ENCODE measurements at regions not wholly inside any gene's neighbourhood (a gene's known extent, or its start where the extent isn't known, plus 50 kb on each side); places are given as distances from the start of the nearest gene placed in this dataset.

- H3K4ac ChIP-seq (ENCODE audit: low read depth, low read length), result no peak overlapping the region
- no peaks in the 10 kb centered on the region for H3K79me1 ChIP-seq (ENCODE audit: low read length)
- no peak overlapping the region for H2BK12ac ChIP-seq (ENCODE audit: low read length)
- H3K9ac ChIP-seq (ENCODE audit: low read length), result no peak overlapping the region
- no peak overlapping the region for H4K12ac ChIP-seq (ENCODE audit: low read depth, low read length)
- H2AFZ ChIP-seq (ENCODE audit: insufficient read depth, low read length, poor library complexity), result no peak overlapping the region
- H2BK120ac ChIP-seq (ENCODE audit: insufficient read depth, low read length, poor library complexity), result no peak overlapping the region
- H3K18ac ChIP-seq (ENCODE audit: low read length), result no peak overlapping the region
- peaks cover 10% of the 10 kb centered on the region for H3K27me3 ChIP-seq (ENCODE audit: insufficient read depth, low read length)
- peaks cover 6% of the 10 kb centered on the region for H3K9me3 ChIP-seq (ENCODE audit: insufficient read depth, low read depth, low read length)
- no peak overlapping the region for H3K14ac ChIP-seq (ENCODE audit: low read length)
- H3K36me3 ChIP-seq (ENCODE audit: control insufficient read depth in 1 of 2, insufficient read depth in 2 of 2, low read length in 2 of 2), result no peaks in the 10 kb centered on the region
- no peak overlapping the region for H2BK5ac ChIP-seq (ENCODE audit: low read depth, low read length, poor library complexity)
- H2AK5ac ChIP-seq (ENCODE audit: low read length), result no peak overlapping the region
- no CpG with 5 or more reads among the region's 3 CpGs for WGBS (ENCODE audit: extremely low coverage, insufficient coverage, insufficient read length)
- H3K4me3 ChIP-seq (ENCODE audit: low read depth, low read length), result no peak overlapping the region
- no peak overlapping the region for H3K4me2 ChIP-seq (ENCODE audit: low read length)
- no peak overlapping the region for H3K27ac ChIP-seq (ENCODE audit: low read depth, low read length)
- no peak overlapping the region for H3K23ac ChIP-seq (ENCODE audit: low read length)
- H4K91ac ChIP-seq (ENCODE audit: low read depth, low read length), result no peak overlapping the region
- no peak overlapping the region for H4K8ac ChIP-seq (ENCODE audit: low read depth, low read length)
- peaks cover 0 to 3% of the 10 kb centered on the region in 2 experiments for H3K4me1 ChIP-seq (ENCODE audit: control insufficient read depth in 1 of 2, insufficient read depth in 2 of 2, low read length in 2 of 2)
- no peaks in the 10 kb centered on the region for H3K79me2 ChIP-seq (ENCODE audit: control insufficient read depth, insufficient read depth, low read length, poor library complexity)
- no peak for DNase-seq
Measured at GRCh38 chr10:84606428-84606827, 278.0 kb downstream of the CCSER2 start.

GRCh38 chr10:84607044-84607443 is 278.7 kb downstream of the CCSER2 start:
- Histone ChIP-seq H3K9ac (ENCODE audit: low read length) (no peak overlapping the region), H2BK12ac (ENCODE audit: low read length) (no peak overlapping the region), H4K8ac (ENCODE audit: low read depth, low read length) (no peak overlapping the region), H3K79me1 (ENCODE audit: low read length) (no peaks in the 10 kb centered on the region), H4K12ac (ENCODE audit: low read depth, low read length) (no peak overlapping the region), H3K79me2 (ENCODE audit: control insufficient read depth, insufficient read depth, low read length, poor library complexity) (no peaks in the 10 kb centered on the region), H3K23ac (ENCODE audit: low read length) (no peak overlapping the region), H3K4ac (ENCODE audit: low read depth, low read length) (no peak overlapping the region), H2AFZ (ENCODE audit: insufficient read depth, low read length, poor library complexity) (no peak overlapping the region), H3K9me3 (ENCODE audit: insufficient read depth, low read depth, low read length) (peaks cover 3% of the 10 kb centered on the region), H3K4me2 (ENCODE audit: low read length) (no peak overlapping the region), H4K91ac (ENCODE audit: low read depth, low read length) (no peak overlapping the region), H2BK5ac (ENCODE audit: low read depth, low read length, poor library complexity) (no peak overlapping the region), H3K36me3 (ENCODE audit: control insufficient read depth in 1 of 2, insufficient read depth in 2 of 2, low read length in 2 of 2) (no peaks in the 10 kb centered on the region), H3K27me3 (ENCODE audit: insufficient read depth, low read length) (peaks cover 5% of the 10 kb centered on the region), H2AK5ac (ENCODE audit: low read length) (no peak overlapping the region), H3K4me3 (ENCODE audit: low read depth, low read length) (no peak overlapping the region), H2BK120ac (ENCODE audit: insufficient read depth, low read length, poor library complexity) (no peak overlapping the region), H3K14ac (ENCODE audit: low read length) (no peak overlapping the region), H3K18ac (ENCODE audit: low read length) (no peak overlapping the region), H3K4me1 (ENCODE audit: control insufficient read depth in 1 of 2, insufficient read depth in 2 of 2, low read length in 2 of 2) (peaks cover 0 to 3% of the 10 kb centered on the region in 2 experiments), H3K27ac (ENCODE audit: low read depth, low read length) (no peak overlapping the region)
- DNase-seq, result no peak
- no CpG with 5 or more reads among the region's 4 CpGs for WGBS (ENCODE audit: extremely low coverage, insufficient coverage, insufficient read length)

GRCh38 chr10:84607523-84607922 is 279.1 kb downstream of the CCSER2 start:
- no peak overlapping the region for H2BK120ac ChIP-seq (ENCODE audit: insufficient read depth, low read length, poor library complexity)
- WGBS (ENCODE audit: extremely low coverage, insufficient coverage, insufficient read length), result no CpG with 5 or more reads among the region's 9 CpGs
- H3K23ac ChIP-seq (ENCODE audit: low read length), result no peak overlapping the region

GRCh38 chr10:84608126-84608525 is 279.7 kb downstream of the CCSER2 start:
- H3K9me3 ChIP-seq (ENCODE audit: insufficient read depth, low read depth, low read length), result peaks cover 3% of the 10 kb centered on the region
- no peak overlapping the region for H2BK5ac ChIP-seq (ENCODE audit: low read depth, low read length, poor library complexity)
- no peak overlapping the region for H3K27ac ChIP-seq (ENCODE audit: low read depth, low read length)
- no peak overlapping the region for H2BK120ac ChIP-seq (ENCODE audit: insufficient read depth, low read length, poor library complexity)
- no peak overlapping the region for H3K14ac ChIP-seq (ENCODE audit: low read length)
- H3K79me1 ChIP-seq (ENCODE audit: low read length), result no peaks in the 10 kb centered on the region
- H3K79me2 ChIP-seq (ENCODE audit: control insufficient read depth, insufficient read depth, low read length, poor library complexity), result no peaks in the 10 kb centered on the region
- H2AK5ac ChIP-seq (ENCODE audit: low read length), result no peak overlapping the region
- no peak overlapping the region for H3K4ac ChIP-seq (ENCODE audit: low read depth, low read length)
- no peak overlapping the region for H4K12ac ChIP-seq (ENCODE audit: low read depth, low read length)
- H3K9ac ChIP-seq (ENCODE audit: low read length), result no peak overlapping the region
- H3K18ac ChIP-seq (ENCODE audit: low read length), result no peak overlapping the region
- H3K27me3 ChIP-seq (ENCODE audit: insufficient read depth, low read length), result peaks cover 4% of the 10 kb centered on the region
- peaks cover 0 to 3% of the 10 kb centered on the region in 2 experiments for H3K4me1 ChIP-seq (ENCODE audit: control insufficient read depth in 1 of 2, insufficient read depth in 2 of 2, low read length in 2 of 2)
- no CpG with 5 or more reads among the region's 4 CpGs for WGBS (ENCODE audit: extremely low coverage, insufficient coverage, insufficient read length)
- H3K23ac ChIP-seq (ENCODE audit: low read length), result no peak overlapping the region
- H4K8ac ChIP-seq (ENCODE audit: low read depth, low read length), result no peak overlapping the region
- no peak overlapping the region for H3K4me3 ChIP-seq (ENCODE audit: low read depth, low read length)
- no peaks in the 10 kb centered on the region for H3K36me3 ChIP-seq (ENCODE audit: control insufficient read depth in 1 of 2, insufficient read depth in 2 of 2, low read length in 2 of 2)
- H4K91ac ChIP-seq (ENCODE audit: low read depth, low read length), result no peak overlapping the region
- no peak overlapping the region for H2BK12ac ChIP-seq (ENCODE audit: low read length)
- H2AFZ ChIP-seq (ENCODE audit: insufficient read depth, low read length, poor library complexity), result no peak overlapping the region
- DNase-seq, result no peak
- H3K4me2 ChIP-seq (ENCODE audit: low read length), result no peak overlapping the region

More at GRCh38 chr10:84607523-84607922, 279.1 kb downstream of the CCSER2 start:
- Histone ChIP-seq H2BK12ac (ENCODE audit: low read length) (no peak overlapping the region), H2AFZ (ENCODE audit: insufficient read depth, low read length, poor library complexity) (no peak overlapping the region), H3K79me2 (ENCODE audit: control insufficient read depth, insufficient read depth, low read length, poor library complexity) (no peaks in the 10 kb centered on the region), H3K27me3 (ENCODE audit: insufficient read depth, low read length) (peaks cover 4% of the 10 kb centered on the region), H3K4me1 (ENCODE audit: control insufficient read depth in 1 of 2, insufficient read depth in 2 of 2, low read length in 2 of 2) (peaks cover 0 to 3% of the 10 kb centered on the region in 2 experiments), H3K4me3 (ENCODE audit: low read depth, low read length) (no peak overlapping the region), H4K8ac (ENCODE audit: low read depth, low read length) (no peak overlapping the region), H3K14ac (ENCODE audit: low read length) (no peak overlapping the region), H4K12ac (ENCODE audit: low read depth, low read length) (no peak overlapping the region), H4K91ac (ENCODE audit: low read depth, low read length) (no peak overlapping the region), H3K4me2 (ENCODE audit: low read length) (no peak overlapping the region), H3K9ac (ENCODE audit: low read length) (no peak overlapping the region), H3K4ac (ENCODE audit: low read depth, low read length) (no peak overlapping the region), H3K79me1 (ENCODE audit: low read length) (no peaks in the 10 kb centered on the region), H3K36me3 (ENCODE audit: control insufficient read depth in 1 of 2, insufficient read depth in 2 of 2, low read length in 2 of 2) (no peaks in the 10 kb centered on the region), H3K27ac (ENCODE audit: low read depth, low read length) (no peak overlapping the region), H2AK5ac (ENCODE audit: low read length) (no peak overlapping the region), H3K9me3 (ENCODE audit: insufficient read depth, low read depth, low read length) (peaks cover 3% of the 10 kb centered on the region), H3K18ac (ENCODE audit: low read length) (no peak overlapping the region), H2BK5ac (ENCODE audit: low read depth, low read length, poor library complexity) (no peak overlapping the region)
- no peak for DNase-seq
